ENCODE measurements at regions not wholly inside any gene's neighbourhood (a gene's known extent, or its start where the extent isn't known, plus 50 kb on each side); places are given as distances from the start of the nearest gene placed in this dataset.
A peak's percentile ranks its signal among the peaks of the same experiment; 100 is the strongest.

GRCh38 chr2:62370321-62371250 is 135.4 kb downstream of the TMEM17 start:
- DNase-seq (ENCODE audit: low read depth in 2 of 2), result no peak

GRCh38 chr2:62369541-62370202 is 136.3 kb downstream of the TMEM17 start:
- DNase-seq (ENCODE audit: low read depth in 2 of 2), result no peak

- DNase-seq (ENCODE audit: low read depth in 2 of 2), result no peak
These were observed 141.0 kb downstream of the TMEM17 start for GRCh38 chr2:62364791-62365528.

GRCh38 chr2:62363166-62363565 is 142.8 kb downstream of the TMEM17 start:
- no peak for DNase-seq (ENCODE audit: low read depth in 2 of 2)

GRCh38 chr2:62362561-62362960 is 143.4 kb downstream of the TMEM17 start:
- no peak for DNase-seq (ENCODE audit: low read depth in 2 of 2)

GRCh38 chr2:62361964-62362363 is 144.0 kb downstream of the TMEM17 start:
- DNase-seq (ENCODE audit: low read depth in 2 of 2), result no peak

GRCh38 chr2:62354771-62355561 is 151.0 kb downstream of the TMEM17 start:
- DNase-seq (ENCODE audit: low read depth in 2 of 2), result no peak

- no peak for DNase-seq (ENCODE audit: low read depth in 2 of 2)
These were observed 154.0 kb downstream of the TMEM17 start for GRCh38 chr2:62352031-62352430.

GRCh38 chr2:62349788-62350187 is 153.9 kb downstream of the B3GNT2 start:
- no peak for DNase-seq (ENCODE audit: low read depth in 2 of 2)

GRCh38 chr2:62348700-62349099 is 152.8 kb downstream of the B3GNT2 start:
- no peak for DNase-seq (ENCODE audit: low read depth in 2 of 2)

- DNase-seq (ENCODE audit: low read depth in 2 of 2), result no peak
These were observed 151.8 kb downstream of the B3GNT2 start for GRCh38 chr2:62347563-62348270.

GRCh38 chr2:62344472-62344871 is 148.6 kb downstream of the B3GNT2 start:
- DNase-seq (ENCODE audit: low read depth in 2 of 2), result no peak

GRCh38 chr2:62343636-62344337 is 147.9 kb downstream of the B3GNT2 start:
- no peak for DNase-seq (ENCODE audit: low read depth in 2 of 2)

- no peak for DNase-seq (ENCODE audit: low read depth in 2 of 2)
These were observed 147.3 kb downstream of the B3GNT2 start for GRCh38 chr2:62343206-62343605.

GRCh38 chr2:62340994-62341484 is 145.1 kb downstream of the B3GNT2 start:
- no peak for DNase-seq (ENCODE audit: low read depth in 2 of 2)

- DNase-seq (ENCODE audit: low read depth in 2 of 2), result no peak
These were observed 143.9 kb downstream of the B3GNT2 start for GRCh38 chr2:62339837-62340236.

- peak in 1 of 2 donors; percentile 7 for DNase-seq (ENCODE audit: low read depth in 2 of 2)
These were observed 143.5 kb downstream of the B3GNT2 start for GRCh38 chr2:62339413-62339812.

- DNase-seq (ENCODE audit: low read depth in 2 of 2), result no peak
These were observed 142.2 kb downstream of the B3GNT2 start for GRCh38 chr2:62338111-62338510.

- no peak for DNase-seq (ENCODE audit: low read depth in 2 of 2)
These were observed 141.5 kb downstream of the B3GNT2 start for GRCh38 chr2:62337403-62337802.

- no peak for DNase-seq (ENCODE audit: low read depth in 2 of 2)
These were observed 139.7 kb downstream of the B3GNT2 start for GRCh38 chr2:62335612-62336011.

Measured in dermis microvascular lymphatic vessel endothelial cell (primary cell).